NCI-H226 (cell line): ENCODE measurements at regions not wholly inside any gene's neighbourhood (a gene's known extent, or its start where the extent isn't known, plus 50 kb on each side); places are given as distances from the start of the nearest gene placed in this dataset.

ENCODE experiments used
- DNase-seq: peaks from one replicate; pipeline ENCODE4 v3.0.0-alpha.2; 2015

DNA sequence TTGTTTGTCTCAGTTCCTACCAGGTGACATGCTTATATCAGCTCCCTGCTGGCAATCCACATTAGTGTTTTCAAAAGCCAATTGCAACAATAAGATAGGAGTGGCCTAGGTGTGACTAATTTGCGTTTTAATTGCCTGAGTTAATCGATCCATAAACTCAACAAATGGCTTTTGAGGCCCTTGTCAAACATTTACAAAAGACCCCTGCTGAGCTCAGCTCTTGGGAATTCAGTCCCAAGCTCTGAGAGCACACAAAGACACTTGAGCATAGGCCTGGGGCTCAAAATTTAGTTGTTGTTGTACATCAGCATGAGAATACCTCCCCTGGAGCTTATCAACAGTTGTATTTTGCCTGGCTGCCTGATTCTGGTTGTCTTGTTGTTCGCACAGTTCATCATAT lies 1134.4 kb upstream of the TSPY4 start:
- no peak for DNase-seq

DNA sequence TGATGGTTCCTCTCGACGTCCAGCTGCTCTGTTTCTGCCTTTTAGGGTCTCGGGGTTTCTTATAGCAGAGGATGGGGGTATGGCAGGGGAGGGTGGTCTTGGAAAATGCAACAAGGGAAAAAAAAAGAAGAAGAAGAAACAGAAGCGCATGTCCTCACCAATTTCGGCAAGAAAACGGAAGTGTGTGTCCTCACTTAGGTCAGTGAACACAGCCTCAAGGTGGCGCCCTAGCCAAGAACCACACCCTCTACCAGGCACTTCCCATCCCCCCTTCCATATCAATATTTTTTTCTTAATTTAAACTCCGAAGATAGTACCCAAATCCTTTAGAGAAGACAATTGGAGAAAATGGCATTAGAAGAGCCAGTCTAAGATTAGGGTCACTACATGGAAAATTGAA lies 1096.1 kb upstream of the TSPY4 start:
- DNase-seq, result no peak

DNA sequence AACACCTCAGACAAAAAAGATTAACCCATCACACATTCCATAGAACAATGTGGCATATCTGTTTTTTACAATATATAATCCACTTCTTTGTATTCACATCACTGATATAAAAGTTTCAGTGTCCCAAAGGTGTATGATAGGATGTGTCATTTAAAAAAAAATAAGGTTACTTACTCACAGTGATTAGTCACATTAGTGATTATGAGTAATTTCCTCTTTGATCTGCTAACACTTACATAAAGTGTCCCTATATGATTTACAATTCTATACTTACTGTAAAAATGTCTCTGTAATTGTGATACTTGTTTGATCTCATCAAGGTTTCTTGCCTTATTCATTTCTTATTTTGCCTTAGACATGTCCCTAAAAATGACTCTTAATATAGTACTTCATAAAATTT lies 1063.5 kb upstream of the TSPY4 start:
- DNase-seq, result no peak

DNA sequence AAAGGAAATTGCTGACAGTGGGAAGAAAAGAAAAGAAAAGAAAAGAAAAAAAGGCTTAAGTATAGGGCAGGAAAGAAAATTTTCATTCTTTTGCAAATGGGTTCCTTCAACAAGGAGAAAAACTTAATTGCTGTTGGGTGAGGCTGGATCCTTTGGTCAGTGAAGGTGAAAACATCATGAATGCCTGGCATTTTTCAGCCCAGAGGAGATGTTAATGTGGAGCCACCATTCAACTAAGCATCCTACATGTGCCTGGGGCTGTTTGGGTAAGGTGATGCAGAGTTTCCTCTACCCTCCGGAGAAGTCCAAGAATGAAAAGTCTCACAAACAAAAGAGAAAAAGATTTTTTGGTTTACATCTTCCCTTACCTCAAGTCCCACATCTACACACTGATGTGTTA lies 1032.2 kb upstream of the TSPY4 start:
- peak; percentile 1 for DNase-seq

DNA sequence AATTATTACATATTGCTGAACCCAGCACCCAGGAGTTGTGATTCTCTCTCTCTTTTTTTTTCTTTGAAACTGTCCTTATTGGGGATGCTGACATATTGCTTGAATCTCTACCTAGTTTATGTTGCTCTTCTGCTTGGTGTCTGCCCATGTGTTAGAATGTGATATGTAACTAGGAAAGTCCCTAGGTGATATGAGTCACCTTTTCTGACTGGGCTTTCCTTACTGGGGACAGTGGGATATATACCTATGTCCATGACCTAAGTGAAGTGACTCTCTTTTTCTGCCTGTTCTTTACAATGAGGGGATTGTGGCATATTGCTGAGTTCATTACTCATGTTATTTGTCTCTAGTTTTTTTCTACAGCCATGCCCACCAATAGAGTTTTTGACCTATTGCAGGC lies 1013.2 kb upstream of the TSPY4 start:
- DNase-seq, result no peak

DNA sequence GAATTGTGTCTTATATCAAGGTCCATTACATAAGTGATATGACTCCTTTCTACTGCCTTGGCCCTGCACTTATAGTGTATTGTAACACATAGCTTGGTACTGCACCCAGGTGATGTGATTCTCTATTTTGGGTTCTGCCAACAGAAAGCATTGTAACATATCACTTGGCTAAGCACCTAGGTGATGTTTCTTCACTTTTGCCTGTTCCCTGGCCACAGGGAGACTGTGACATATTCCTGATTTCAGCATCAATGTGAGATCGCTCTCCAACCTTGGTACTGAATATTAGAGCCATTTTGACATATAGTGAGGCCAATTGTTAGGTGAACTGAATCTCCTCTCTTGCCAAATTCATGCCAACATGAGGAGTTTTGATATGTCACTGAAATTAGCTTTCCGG lies 1010.3 kb upstream of the TSPY4 start:
- no peak for DNase-seq

DNA sequence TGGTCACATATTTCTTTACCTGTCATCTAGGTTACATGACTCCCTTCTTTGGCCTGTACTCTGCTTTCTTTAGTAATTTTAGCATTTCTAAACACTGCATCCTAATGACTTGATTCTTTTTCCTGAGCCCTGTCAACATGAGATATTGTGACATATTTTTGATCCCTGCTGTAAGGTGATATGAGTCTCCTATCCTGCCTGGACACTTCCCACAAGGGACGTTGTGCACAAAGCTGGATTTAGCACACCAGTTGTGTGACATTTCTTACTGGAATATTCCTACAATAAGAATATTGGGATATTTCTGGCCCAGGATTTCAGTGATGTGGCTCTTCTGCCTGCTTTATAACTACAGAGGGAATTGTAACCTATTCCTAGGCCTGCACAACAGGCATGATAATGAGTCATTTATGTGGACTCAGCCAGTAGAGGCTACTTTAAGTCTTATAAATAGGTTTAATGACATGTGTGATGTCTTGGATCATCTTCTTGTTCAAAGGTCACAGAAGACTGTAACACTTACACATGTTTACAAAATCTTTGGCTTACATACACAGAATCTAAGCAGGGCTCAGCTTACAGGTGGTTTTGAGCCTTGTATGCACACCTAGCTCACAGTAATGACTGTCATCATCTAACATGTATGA lies 1009.4 kb upstream of the TSPY4 start:
- DNase-seq, result no peak

DNA sequence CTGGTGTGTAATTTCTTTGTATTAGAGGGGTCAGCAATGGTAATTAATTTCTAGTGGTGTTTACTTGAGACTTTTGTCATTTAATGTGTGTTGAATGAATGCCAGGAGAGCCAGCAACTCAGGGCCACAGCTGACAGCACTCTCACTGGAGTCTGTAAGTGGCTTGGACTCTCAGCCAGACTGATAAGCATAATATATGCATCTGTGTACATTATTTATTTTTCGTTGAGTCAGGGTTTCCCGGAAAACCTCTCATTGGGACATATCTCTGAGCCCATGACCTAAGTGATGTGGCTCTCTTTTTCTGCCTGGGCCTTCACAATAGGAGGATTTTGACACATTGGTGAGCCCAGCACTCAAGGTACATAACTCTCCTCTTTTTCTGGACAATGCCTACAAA lies 1007.8 kb upstream of the TSPY4 start:
- no peak for DNase-seq

DNA sequence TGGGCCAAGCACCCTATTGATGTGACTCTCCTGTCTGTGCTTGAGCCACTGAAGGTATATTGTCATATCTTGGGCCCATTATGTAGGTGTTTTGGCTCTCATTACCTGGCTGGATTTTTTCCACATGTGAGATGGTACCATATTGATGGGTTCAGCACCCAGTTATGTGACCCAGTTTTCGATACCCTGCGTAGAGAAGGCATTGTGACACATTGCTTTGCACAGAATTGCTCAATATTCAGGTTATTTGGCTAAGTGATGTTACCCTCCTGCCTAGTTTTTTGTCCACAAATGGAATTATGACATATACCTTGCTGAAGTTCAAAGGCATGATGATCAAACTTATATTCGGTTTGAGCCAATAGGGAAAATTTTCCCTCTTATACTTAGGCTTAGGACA lies 1007.3 kb upstream of the TSPY4 start:
- DNase-seq, result no peak

DNA sequence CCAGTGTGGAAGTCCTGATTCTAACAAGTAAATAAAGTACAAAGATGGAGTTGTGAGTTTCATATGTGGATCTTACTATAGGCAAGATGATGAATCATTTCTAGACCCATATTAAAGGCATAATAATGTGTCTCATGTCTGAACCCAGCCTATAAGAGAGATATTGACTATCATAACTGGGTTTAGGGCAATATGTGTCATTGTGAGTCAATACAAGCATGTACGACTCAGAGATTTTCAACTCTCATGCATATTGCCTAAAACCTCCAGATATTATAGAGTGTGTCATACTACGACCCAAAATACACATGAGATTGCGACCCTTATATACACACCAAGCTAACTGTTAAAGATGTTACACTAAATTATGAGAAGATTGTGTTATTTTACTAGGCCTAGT lies 1003.9 kb upstream of the TSPY4 start:
- DNase-seq, result no peak

DNA sequence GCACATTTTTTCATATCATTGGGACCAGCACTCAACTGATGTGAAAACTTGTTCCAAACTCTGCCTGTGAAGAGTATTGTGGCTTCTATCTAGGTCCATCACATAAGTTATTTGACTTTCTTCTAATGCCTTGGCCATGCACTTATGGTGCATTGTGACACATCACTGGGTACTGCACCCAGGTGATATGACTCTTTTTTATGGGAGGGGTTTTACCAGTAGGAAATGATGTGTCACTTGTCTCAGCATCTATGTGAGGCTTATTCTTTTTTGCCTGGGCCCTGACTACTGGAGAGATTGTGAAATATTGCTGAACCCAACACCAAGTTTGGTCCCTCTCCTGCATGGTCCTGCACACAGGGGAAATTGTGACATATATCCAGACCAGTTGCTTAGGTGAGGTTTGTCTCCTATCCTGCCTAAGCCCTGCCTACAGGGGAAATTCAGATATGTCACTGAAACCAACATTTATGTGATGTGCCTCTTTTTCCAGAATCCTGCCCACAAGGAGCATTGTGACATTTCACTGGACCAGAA lies 1001.9 kb upstream of the TSPY4 start:
- DNase-seq, result no peak

DNA sequence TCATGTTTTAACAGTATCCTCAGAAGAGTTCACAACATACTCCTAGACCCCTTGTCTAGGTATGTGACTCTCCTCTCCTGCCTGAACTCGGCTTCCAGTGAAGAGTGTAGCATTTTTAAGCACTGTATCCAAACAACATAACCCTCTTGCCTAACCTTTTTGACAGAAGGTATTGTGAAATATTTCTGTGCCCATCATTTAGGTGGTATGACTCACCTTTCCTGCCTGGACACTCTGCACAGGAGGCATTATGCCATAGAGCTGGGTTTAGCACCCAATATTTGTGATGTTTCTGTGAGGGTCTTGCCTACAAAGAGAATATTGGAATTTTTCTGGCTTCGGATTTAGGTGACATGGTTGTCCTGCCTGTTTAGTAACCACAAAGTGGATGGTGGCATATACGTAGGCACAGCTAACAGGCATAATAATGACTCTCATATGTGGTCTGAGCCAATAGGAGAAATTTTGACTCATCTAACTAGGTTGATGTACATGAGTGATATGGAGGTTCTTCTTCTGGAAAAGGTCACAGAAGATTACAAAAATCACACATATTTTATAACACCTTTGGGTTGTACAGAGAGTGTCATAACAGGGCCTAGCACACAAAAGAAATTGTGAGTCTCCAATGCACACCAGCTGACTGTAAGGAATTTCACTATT lies 1001.0 kb upstream of the TSPY4 start:
- DNase-seq, result peak; percentile 29

DNA sequence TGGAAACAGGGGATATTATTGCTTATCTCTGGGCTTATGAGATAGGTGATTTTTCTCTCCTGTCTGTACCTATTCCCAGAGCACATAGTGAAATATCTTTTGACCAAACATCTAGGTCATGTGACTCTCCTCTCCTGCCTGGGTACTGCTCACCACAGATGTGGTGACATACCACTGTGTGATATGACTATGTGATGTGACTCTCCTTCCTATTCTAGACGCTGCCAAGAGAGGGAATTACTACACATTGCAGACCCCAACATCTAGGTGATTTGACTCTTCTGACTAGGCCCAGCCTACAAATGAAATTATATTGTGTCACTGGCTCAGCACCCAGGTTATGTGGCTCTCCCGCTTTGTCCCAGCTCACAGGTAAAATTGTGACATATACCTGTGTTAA lies 996.3 kb upstream of the TSPY4 start:
- DNase-seq, result no peak

DNA sequence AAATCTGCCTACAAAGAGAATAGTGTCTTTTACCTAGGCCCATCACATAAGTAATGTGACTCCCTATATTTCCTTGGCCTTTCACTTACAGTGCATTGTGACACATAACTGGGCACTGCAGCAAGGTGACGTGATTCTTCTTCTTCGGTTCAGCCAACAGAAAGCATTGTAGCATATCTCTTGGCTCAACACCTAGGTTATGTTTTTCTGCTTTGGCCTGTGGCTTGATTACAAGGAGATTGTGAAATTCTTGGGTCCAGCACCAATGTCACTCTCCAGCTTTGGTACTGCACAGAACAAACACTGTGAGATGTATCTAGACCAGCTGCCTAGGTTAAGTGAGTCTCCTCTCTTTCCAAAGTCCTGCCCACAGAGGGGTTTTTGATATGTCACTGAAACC lies 995.1 kb upstream of the TSPY4 start:
- no peak for DNase-seq

DNA sequence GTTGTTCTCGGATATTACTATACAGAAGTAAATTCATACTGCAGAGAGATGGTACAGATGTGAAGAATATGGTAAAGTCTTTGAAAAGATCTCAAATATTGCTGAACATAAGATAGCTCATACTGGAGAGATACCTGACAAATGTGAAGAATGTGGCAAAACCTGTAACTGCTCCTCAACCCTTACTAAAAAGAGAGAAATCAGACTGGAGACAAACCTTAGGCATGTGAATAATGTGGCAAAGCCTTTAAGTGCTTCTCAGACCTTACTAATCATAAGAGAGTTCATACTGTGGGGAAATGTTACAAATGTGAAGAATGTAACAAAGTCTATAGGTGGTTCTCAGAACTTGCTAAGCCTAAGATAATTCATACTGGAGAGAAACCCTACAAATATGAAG lies 986.0 kb upstream of the TSPY4 start:
- peak; percentile 18 for DNase-seq

DNA sequence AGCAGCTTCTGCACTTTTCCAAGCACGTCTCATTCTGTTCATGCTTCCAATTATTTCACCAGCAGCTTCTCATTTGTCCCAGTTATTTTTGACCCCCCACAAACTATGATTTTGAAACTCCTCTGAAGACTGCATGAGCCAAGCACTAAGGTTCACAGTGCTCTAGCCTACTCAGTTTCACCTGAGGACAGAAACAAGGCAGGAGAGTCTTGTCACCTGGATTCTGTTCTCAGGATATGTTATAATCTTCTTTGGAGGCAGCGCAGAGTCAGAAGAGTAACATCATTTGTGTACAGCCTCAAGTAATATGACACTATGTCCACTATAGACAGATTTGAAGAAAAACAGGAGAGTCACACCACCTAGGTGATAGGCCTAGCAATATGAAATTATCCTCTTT lies 985.1 kb upstream of the TSPY4 start:
- no peak for DNase-seq

DNA sequence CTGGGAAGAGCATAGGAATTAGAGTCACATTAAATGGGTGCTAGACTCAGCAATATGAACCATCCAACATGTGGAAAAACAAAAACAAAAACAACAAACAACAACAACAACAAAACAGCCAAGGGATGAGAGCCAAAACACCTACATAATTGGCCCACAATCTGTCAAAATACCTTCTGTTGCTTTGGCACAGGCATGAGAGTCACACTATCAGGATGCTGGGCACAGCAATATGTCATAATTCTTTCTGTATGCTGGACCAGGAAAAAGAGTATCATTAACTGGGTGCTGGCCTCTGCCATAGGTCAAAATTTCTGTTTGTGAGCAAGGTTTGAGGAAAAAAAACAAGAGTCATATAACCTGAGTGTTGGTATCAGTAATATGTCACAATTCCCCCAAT lies 979.1 kb upstream of the TSPY4 start:
- DNase-seq, result no peak

DNA sequence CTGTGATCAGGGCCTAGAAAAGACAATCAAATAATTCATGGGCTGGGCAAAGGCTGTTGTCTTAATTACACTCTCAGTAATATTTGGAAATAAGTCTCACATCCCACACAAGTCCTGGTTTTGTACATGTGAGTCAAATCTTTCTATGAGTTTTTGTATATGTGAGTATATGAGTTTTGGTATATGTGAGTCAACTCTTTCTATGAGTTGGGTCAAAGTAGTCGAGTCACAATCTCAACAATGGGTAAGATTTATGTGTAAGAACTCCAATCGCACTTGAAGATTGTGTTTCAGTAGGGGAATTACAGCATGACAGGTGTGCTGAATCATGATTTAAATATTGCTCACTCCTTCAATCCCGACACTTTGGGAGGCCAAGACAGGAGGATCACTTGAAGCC lies 975.5 kb upstream of the TSPY4 start:
- no peak for DNase-seq

DNA sequence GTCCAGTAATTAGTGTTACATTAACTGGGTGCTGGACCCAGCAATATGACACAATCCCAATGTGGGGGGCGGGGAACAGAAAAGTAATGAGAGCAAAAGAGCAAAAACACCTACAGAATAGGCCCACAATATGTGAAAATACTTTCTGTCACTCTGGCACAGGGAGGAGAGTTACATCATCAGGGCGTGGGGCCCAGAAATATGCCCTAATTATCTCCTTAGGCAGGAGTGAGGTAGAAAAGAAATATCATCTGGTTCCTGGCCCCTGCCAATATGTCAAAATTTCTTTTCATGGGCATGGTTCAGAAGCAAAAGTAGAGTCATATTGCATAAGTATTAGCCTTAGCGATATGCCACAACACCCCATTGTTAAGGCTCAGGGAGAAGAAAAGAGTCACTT lies 959.8 kb upstream of the TSPY4 start:
- DNase-seq, result no peak

DNA sequence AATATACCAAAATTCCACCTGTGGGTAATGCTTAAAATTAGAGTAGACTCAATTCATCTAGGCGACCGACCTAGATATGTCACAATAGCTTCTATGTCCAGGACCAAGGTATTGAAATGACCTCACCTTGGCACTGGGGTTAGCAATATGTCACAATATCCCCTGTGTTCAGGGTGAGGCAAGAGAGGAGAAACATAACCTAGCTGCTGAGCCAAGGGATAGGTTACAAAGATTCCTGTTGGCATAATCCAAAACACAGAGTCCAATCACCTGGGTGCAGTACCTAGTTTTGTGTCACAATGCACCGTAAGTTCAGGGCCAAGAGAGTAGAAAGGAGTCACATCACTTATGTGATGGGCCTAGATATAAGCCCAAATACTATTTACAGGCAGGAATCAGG lies 957.5 kb upstream of the TSPY4 start:
- no peak for DNase-seq

DNA sequence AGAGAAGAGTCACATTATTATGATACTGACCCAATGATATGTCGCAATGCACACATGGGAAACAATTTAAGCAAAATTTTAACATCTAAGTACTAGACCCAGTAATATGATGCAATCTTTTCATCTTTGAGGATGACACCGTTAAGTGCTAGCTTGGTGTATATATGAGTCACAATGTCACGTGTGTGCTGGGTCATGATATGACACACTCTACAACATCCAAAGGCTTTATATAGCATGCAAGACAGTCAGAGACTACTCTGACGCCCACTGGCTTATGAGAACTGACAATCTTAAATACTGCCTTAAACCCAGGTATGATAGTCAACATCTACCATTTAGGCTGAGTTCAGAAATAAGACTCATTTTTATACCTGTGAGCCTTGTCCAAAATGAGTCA lies 955.8 kb upstream of the TSPY4 start:
- no peak for DNase-seq

DNA sequence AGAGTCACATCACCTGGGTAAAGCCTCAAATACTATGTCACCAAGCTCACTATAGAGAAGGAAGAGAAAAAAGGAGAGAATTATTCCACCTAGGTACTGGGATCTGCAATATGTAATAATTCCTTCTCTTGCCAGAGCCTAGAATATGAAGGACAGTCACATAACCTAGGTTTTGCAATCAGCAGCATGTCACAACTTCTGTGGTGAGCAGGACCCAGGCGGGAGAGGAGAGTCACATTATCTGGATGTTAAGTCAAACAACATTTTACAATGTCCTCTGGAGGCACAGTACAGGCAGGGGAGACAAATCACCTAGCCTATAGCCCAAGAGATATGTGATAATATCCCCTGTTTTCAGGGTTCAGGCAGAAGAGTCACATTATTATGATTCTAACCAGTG lies 951.2 kb upstream of the TSPY4 start:
- DNase-seq, result no peak

DNA sequence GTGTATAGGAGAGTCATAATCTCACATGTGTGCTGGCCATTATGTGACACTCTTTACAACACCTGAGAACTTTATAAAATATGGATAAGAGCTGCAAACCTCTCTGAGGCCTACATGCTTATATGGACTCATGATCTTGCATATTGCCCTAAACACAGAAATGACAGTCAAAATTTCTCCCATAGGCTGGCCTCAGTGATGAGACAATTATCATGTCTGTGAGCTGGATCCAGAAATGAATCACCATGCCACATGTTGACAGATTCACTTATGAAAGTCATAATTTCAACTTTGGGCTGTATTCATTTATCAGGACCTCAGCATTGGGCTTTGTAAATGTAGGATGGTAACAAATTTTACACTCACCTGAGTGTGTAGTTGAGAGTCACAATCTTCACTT lies 948.8 kb upstream of the TSPY4 start:
- no peak for DNase-seq

DNA sequence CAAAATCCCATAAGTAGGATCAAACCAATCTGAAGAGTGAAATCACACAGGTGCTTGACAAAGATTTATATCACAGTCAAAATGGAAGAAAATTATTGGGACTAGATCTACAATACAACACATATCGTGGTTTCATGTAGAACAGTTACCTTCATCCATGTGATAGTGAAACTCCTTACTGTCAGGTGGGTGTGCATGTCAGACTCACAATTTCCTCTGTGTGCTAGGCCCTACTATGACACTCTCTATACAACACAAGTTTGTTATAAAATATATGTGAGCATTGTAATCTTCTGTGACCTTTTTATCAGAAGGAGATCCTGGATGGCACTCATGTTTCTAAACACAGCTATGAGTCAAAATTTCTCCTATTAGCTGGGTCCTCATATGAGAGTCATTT lies 947.0 kb upstream of the TSPY4 start:
- no peak for DNase-seq

DNA sequence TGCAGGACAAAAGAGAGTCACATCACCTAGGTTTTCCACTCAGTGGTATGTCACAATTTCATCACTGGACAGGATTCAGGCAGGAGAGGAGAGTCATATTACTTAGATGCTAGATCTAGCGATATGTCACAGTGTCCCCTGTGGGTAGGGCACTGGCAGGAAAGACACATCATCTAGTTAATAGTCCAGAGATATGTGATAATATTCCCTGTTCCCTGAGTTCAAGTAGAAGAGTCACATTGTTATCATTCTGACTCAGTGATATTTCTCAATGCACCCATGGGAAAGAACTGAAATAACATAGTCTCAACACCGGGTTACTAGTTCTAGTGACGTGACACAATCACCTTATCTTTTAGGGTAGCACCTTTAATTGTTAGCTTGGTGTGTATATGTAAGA lies 944.0 kb upstream of the TSPY4 start:
- DNase-seq, result peak; percentile 20
